Fibroblast of lung (primary cell): ENCODE measurements at regions not wholly inside any gene's neighbourhood (a gene's known extent, or its start where the extent isn't known, plus 50 kb on each side); places are given as distances from the start of the nearest gene placed in this dataset.

Experiments
- DNase-seq, 2 donors: peaks; one replicate each; pipeline versions ENCODE4 v3.0.0 to v3.0.0-alpha.2; 2010; ENCODE audit warnings: low read depth in 2 of 2
- H2AFZ ChIP-seq: 2 replicates; pipeline ENCODE4 v1.5.1; 2012; ENCODE audit warnings: low read length, control low read depth, inconsistent platforms
- H3K27ac ChIP-seq: 2 replicates; pipeline ENCODE4 v1.5.1; 2011; ENCODE audit warnings: low read length, control low read depth; ENCODE audit not compliant: insufficient read depth
- H3K27me3 ChIP-seq: 2 replicates; pipeline ENCODE4 v1.5.1; 2011; ENCODE audit warnings: mild to moderate bottlenecking, low read length; ENCODE audit not compliant: control insufficient read depth, insufficient read depth
- H3K36me3 ChIP-seq: 2 replicates; pipeline ENCODE4 v1.5.1; 2011; ENCODE audit warnings: low read length; ENCODE audit not compliant: control insufficient read depth, insufficient read depth
- H3K4me1 ChIP-seq: 2 replicates; pipeline ENCODE4 v1.5.1; 2011; ENCODE audit warnings: low read length; ENCODE audit not compliant: control insufficient read depth, insufficient read depth; ENCODE audit errors: extremely low read depth
- H3K4me2 ChIP-seq: 2 replicates; pipeline ENCODE4 v1.5.1; 2011; ENCODE audit warnings: low read length, control low read depth; ENCODE audit not compliant: insufficient read depth; ENCODE audit errors: extremely low read depth
- H3K4me3 ChIP-seq, 4 experiments: fragments of 200-600 bp in 1 of 4; sonication (generic) in 1 of 4; replicated peaks in 1 of 4; 2 replicates each; pipeline ENCODE4 v1.5.1; 2011 to 2016; ENCODE audit warnings: low read length in 4 of 4, low read depth in 3 of 4, mild to moderate bottlenecking in 3 of 4, control low read depth in 2 of 4, inconsistent platforms in 1 of 4, mixed read lengths in 1 of 4; ENCODE audit not compliant: insufficient read depth in 1 of 4; ENCODE audit errors: control extremely low read depth in 1 of 4
- H3K79me2 ChIP-seq: 2 replicates; pipeline ENCODE4 v1.5.1; 2012; ENCODE audit warnings: mild to moderate bottlenecking, low read length, inconsistent platforms; ENCODE audit not compliant: control insufficient read depth, insufficient read depth
- H3K9ac ChIP-seq: 2 replicates; pipeline ENCODE4 v1.5.1; 2011; ENCODE audit warnings: mild to moderate bottlenecking, low read length, control low read depth; ENCODE audit not compliant: insufficient read depth
- H3K9me3 ChIP-seq: 2 replicates; pipeline ENCODE4 v1.5.1; 2012; ENCODE audit warnings: low read depth, low read length; ENCODE audit not compliant: control insufficient read depth, insufficient read depth
- H4K20me1 ChIP-seq: 2 replicates; pipeline ENCODE4 v1.5.1; 2011; ENCODE audit warnings: low read length; ENCODE audit not compliant: control insufficient read depth, insufficient read depth; ENCODE audit errors: extremely low read depth
- EZH2 ChIP-seq: IDR thresholded peaks from 2 replicates; pipeline ENCODE4 v1.5.1; 2012; ENCODE audit warnings: low read length, control low read depth, mild to moderate bottlenecking; ENCODE audit errors: missing control alignments
- TF ChIP-seq, protein P1 (sequence below), 2 donors: IDR thresholded peaks in 1 of 2; conservative IDR thresholded peaks in 1 of 2; 1 replicate in 1 of 2; 2 replicates in 1 of 2; pipeline ENCODE4 v1.5.1; 2011 to 2012; ENCODE audit warnings: low read length in 2 of 2, control low read depth in 1 of 2, inconsistent platforms in 1 of 2, low read depth in 1 of 2, mild to moderate bottlenecking in 1 of 2

DNA sequence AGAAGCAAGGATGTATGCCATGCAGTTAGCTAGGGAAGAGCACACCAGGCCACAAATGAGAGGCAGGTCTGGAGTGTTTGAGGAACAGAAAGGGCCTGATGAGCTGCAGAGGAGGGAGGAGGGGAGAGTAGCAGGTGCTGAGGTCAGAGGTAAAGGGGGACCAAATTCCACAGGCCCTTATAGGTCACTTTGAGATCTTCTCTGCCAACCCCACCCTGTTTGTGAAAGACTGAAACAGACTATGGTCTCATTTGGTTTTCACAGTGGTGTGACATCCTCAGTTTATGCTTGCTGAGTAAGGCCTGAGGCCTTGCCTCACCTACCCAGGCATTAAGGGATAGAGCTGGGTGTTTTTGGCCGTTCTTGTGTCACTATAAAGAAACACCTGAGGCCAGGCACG is 187.7 kb upstream of the MYLIP start:
- no peak for TF ChIP-seq EZH2
- TF ChIP-seq, protein P1, sequence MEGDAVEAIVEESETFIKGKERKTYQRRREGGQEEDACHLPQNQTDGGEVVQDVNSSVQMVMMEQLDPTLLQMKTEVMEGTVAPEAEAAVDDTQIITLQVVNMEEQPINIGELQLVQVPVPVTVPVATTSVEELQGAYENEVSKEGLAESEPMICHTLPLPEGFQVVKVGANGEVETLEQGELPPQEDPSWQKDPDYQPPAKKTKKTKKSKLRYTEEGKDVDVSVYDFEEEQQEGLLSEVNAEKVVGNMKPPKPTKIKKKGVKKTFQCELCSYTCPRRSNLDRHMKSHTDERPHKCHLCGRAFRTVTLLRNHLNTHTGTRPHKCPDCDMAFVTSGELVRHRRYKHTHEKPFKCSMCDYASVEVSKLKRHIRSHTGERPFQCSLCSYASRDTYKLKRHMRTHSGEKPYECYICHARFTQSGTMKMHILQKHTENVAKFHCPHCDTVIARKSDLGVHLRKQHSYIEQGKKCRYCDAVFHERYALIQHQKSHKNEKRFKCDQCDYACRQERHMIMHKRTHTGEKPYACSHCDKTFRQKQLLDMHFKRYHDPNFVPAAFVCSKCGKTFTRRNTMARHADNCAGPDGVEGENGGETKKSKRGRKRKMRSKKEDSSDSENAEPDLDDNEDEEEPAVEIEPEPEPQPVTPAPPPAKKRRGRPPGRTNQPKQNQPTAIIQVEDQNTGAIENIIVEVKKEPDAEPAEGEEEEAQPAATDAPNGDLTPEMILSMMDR (conservative IDR thresholded peaks at IDR 0.05 in 1 of 2, IDR thresholded peaks at IDR 0.05 in 1 of 2; ENCODE audit: low read depth in 1 of 2, low read length in 2 of 2), result no peak
- Histone ChIP-seq H3K4me1 (no peaks in the 10 kb centered on the region), H3K79me2 (no peaks in the 10 kb centered on the region), H4K20me1 (no peaks in the 10 kb centered on the region), H3K27ac (no peak overlapping the region), H3K4me2 (no peak overlapping the region), H3K4me3 (no peak overlapping the region), H3K9me3 (no peaks in the 10 kb centered on the region), H3K27me3 (no peaks in the 10 kb centered on the region), H3K36me3 (no peaks in the 10 kb centered on the region), H2AFZ (no peak overlapping the region), H3K9ac (no peak overlapping the region)
- no peak for DNase-seq

DNA sequence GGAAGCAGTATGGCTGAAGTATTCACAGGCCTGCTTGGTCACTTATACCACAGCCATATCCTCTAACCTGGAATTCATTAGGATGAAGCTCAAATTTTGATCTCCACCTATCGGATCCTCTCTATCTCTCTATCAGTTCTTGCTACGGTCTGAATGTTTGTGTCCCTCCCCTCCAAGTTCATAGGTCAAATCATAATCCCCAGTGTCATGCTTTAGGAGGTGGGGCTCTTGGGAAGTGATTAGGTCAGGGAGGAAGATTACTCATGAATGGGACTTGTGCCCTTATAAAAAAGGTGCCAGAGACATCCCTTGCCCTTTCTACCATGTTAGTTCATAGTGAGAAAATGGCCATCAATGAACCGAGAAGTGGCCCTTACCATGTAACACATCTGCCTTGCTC is 190.8 kb upstream of the MYLIP start:
- TF ChIP-seq EZH2, result no peak
- TF ChIP-seq, protein P1 (conservative IDR thresholded peaks at IDR 0.05 in 1 of 2, IDR thresholded peaks at IDR 0.05 in 1 of 2; ENCODE audit: low read depth in 1 of 2, low read length in 2 of 2), result no peak
- Histone ChIP-seq H3K9me3 (no peaks in the 10 kb centered on the region), H3K4me1 (no peaks in the 10 kb centered on the region), H3K36me3 (no peaks in the 10 kb centered on the region), H3K27me3 (no peaks in the 10 kb centered on the region), H3K4me2 (no peak overlapping the region), H3K79me2 (no peaks in the 10 kb centered on the region), H3K9ac (no peak overlapping the region), H3K4me3 (no peak overlapping the region), H3K27ac (no peak overlapping the region), H2AFZ (no peak overlapping the region), H4K20me1 (no peaks in the 10 kb centered on the region)
- no peak for DNase-seq

DNA sequence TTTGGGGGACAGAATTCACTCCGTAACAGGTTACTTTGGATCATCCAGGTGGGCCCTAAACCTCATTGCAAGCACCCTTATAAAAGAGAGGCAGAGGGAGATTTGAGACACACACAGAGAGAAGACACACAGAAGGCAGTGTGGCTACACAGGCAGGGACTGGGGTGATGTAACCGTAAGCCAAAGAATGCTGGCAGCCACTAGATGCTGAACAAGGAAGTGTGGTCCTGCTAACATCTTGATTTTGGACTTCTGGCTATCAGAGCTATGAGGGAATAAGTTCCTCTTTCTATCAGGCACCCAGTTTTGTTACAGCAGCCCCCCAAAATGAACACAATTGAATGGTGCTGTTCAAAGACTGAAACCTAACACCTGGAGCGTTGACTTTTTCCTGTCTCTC is 191.3 kb upstream of the MYLIP start:
- no peak overlapping the region for H3K4me2 ChIP-seq
- no peaks in the 10 kb centered on the region for H3K9me3 ChIP-seq
- H2AFZ ChIP-seq, result no peak overlapping the region
- no peaks in the 10 kb centered on the region for H3K79me2 ChIP-seq
- H3K4me3 ChIP-seq, result no peak overlapping the region
- H4K20me1 ChIP-seq, result no peaks in the 10 kb centered on the region
- H3K9ac ChIP-seq, result no peak overlapping the region
- no peak for TF ChIP-seq EZH2
- TF ChIP-seq, protein P1 (conservative IDR thresholded peaks at IDR 0.05 in 1 of 2, IDR thresholded peaks at IDR 0.05 in 1 of 2; ENCODE audit: low read depth in 1 of 2, low read length in 2 of 2), result no peak
- H3K27me3 ChIP-seq, result no peaks in the 10 kb centered on the region
- H3K27ac ChIP-seq, result no peak overlapping the region
- H3K36me3 ChIP-seq, result no peaks in the 10 kb centered on the region
- H3K4me1 ChIP-seq, result no peaks in the 10 kb centered on the region
- no peak for DNase-seq
